Caki2 (cell line): ENCODE measurements at regions not wholly inside any gene's neighbourhood (a gene's known extent, or its start where the extent isn't known, plus 50 kb on each side); places are given as distances from the start of the nearest gene placed in this dataset.
"Not testable (repeated sequence)": the region's sequence is repeated elsewhere in the genome, so short reads cannot be mapped to it uniquely, and the experiment has no call there.

Source experiments
- DNase-seq: peaks from one replicate; pipeline ENCODE4 v3.0.0-alpha.2; 2015; ENCODE audit warnings: low read depth
- in situ Hi-C: cut with HindIII; loops from 2 replicates; pipeline ENCODE4 v1.10.0; 2016; ENCODE audit warnings: low sequenced_read_pairs, low pct_unique_long_range_greater_than_20kb, mixed read lengths

DNA sequence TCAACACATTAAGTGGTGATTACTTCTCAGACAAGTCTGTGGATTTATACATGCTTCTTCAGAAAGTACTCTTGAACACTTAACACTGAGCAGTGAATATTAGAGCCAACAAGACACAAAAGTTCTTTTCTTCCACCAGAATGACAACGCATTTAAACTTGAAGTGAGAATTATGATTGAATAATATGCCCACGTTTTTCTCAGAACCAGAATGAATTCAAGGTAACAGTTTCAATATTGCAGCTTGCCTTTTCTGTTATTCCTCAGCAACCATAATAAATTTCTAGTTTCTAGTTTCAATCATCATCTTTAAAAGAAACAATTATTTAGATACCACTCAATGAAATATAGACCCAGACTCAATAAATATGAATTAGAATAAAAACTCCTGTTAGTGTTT is 547.0 kb downstream of the NUP35 start:
- in situ Hi-C loops, result no loop called here
- DNase-seq, result no peak

DNA sequence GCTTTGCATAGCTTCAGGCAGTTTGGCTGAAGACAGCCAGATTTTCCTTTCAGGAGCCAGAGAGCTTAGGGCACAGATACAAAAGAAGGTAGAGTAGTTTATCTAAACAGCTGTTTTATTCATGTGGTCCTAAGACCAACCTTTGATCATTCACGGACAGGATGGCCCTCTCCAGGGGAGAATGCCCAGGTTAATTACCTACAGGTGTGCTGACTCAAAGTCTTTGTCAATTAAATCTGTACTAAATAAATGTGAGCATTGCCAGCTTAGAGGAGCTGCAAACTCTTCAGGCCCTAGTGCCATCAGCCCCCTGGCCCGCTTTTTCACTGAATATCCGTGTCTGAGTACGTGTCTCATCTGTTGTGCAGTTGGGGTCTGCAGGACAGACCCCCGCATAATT is 554.7 kb downstream of the NUP35 start:
- DNase-seq, result no peak
- in situ Hi-C loops, result no loop called here

DNA sequence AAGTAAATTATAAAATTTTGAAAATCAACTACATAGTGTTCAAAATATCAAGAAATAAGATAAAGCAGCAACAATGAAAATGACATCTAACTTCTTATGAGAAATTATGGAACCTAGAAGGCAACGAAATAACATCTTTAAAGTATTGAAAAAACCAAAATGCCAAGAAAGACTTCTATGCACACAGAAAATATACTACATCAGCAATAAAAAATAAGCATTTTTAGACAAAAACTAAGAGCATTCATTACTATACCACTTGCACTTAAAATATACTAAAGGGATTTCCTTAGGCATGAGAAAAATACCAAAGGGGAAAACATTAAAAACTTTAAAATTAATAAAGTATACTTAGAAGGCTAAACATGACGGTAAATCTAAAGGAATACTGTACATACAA is 556.3 kb downstream of the NUP35 start:
- in situ Hi-C loops, result no loop called here

DNA sequence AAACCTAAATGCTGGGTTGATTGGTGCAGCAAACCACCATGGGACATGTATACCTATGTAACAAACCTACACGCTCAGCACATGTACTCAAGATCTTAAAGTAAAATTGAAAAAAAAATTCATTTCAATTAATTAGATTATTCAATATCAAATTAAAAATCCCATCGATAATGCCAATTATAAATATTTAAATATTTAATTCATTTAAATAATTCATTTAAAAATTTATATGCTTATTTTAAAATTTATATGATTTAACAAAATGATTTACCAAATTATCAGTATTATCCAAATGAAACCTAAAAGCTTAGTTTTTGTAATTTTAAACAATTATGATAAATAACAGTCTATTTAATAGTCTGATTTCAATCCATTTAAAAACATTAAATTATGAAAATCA is 560.4 kb downstream of the NUP35 start:
- in situ Hi-C loops, result no loop called here
- DNase-seq, result no peak

More for the DNA sequence above, 556.3 kb downstream of the NUP35 start:
- no peak for DNase-seq

DNA sequence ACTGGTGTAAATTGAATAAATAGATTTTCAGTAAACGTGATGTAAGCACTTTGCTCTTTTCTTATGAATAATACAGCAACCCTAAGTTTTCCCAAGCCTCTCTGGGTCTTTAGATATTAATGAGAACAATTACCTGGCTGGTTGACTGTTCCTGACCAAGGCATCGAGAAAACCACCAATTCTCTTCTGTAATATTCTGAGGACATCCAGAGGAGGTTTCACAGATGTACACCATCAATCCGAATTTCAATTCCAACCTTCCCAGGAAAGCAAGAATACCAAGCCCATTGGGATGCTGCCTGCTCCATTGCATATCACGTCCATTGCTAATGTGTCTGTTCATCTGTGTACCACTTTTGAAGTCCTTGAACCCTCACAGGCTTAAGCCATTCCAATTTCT is 571.8 kb downstream of the NUP35 start:
- in situ Hi-C loops, result no loop called here
- DNase-seq, result no peak

DNA sequence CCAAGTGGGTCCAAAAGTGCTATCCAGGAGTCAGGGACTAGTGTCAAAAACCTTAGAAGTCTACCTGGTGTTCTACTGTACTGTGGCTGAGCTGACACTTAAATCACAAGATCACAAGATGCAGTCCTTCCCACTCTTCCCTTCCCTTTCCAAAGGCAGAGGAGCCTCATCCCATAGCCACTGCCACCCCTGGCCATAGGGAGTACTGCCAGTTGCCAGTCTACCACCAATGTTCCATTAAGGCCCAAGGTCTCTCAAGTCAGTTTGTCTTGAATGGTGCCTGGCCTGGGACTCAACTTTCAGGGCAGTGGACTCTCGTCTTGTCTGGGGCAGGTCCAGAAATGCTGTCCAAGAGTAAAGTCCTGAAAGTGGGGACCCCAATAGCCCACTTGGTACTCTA is 585.6 kb downstream of the NUP35 start:
- DNase-seq, result no peak
- in situ Hi-C loops, result no loop called here

DNA sequence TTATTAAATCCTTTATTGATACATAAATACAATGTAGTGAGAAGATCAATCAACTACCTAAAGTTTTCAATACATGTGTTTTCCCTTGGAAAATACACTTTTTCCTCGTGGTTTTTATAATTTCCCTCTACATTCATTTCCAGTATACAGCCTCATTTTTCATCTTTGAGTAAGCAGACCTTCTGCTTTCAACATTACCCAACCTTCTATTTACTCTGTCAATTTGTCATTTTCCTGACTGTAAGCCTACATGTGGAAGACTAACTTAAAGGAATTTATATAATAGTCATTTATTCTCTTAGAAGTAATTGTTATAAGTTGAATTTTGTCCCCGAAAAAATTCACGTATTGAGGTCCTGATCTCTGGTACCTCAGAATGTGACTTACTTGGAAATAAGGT is 594.0 kb downstream of the NUP35 start:
- in situ Hi-C loops, result no loop called here
- no peak for DNase-seq

- in situ Hi-C loops, result no loop called here
- no peak for DNase-seq
Measured at GRCh38 chr2:183723278-183723677, 599.0 kb downstream of the NUP35 start.

GRCh38 chr2:183729380-183729779 is 605.1 kb downstream of the NUP35 start:
- in situ Hi-C loops, result no loop called here

DNA sequence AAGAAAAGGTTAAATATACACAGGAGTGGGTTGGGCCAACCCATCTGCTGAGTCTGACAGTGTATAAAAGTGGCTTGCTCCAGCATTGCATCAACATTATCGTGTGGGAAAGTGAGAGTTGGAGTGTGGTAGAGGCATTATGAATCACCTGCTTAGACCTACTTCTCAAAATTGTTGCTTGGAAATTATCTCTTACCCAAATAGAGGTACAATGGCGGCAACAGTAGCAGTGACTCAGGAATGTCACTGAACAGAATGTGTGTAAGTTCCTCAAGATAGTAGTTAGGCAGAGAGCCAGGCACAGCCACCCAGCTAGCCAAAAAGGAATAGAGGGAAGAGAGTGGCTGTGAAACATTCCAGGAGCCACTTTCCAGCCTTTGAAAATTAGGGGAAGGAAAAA is 616.0 kb downstream of the NUP35 start:
- no peak for DNase-seq
- in situ Hi-C loops, result no loop called here

More at GRCh38 chr2:183729380-183729779, 605.1 kb downstream of the NUP35 start:
- no peak for DNase-seq

DNA sequence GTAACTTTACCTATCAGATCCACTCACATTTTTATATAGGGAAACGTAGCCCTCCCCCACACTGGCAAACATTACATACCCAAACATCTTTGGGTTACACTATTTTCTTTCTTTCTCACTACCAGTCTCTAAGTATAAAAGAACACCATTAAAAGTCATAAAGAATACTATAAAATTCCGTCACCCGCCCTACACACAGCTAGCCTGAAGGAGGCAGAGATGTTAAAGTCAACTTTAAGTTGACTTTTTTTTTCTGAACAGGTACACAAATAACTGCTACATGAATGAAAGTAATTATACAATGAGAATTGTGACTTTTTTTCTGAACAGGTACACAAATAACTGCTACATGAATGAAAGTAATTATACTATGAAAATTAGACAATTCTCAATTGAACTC is 628.3 kb downstream of the NUP35 start:
- in situ Hi-C loops, result no loop called here
- no peak for DNase-seq

DNA sequence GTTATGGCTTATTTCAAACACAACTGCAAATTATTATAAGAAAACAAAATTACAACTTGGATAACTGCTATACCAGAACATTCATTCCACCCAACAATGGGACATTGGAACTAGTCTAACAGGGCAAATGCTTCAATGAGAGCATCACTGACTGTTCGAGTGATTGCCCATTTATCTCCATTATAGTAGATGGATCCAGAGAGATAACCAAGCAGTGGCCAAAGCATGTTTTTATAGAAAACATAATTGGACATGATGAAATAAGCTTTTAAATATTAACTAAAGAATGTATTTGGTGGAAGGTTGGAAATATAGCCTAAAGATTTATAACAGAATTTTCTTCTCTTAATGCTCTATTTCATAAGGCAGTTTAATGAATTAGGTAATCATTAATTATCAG is 634.8 kb downstream of the NUP35 start:
- in situ Hi-C loops, result no loop called here
- DNase-seq, result no peak

- no peak for DNase-seq
Measured at GRCh38 chr2:183773775-183774174, 649.5 kb downstream of the NUP35 start.

DNA sequence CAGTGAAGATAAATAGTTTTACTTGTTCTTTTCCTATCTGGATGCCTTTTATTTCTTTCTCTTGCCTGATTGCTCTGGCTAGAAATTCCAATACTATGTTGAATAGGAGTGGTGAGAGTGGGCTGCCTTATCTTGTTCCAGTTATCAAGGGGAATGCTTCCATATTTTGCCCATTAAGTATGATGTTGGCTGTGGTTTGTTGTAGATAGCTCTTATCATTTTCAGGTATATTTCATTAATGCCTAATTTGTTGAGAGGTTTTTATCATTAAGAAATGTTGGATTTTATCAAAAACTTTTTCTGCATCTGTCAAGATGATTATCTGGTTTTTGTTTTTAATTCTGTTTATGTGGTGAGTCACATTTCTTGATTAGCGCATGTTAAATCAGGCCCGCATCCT is 655.8 kb downstream of the NUP35 start:
- in situ Hi-C loops, result no loop called here
- DNase-seq, result no peak

More at GRCh38 chr2:183773775-183774174, 649.5 kb downstream of the NUP35 start:
- in situ Hi-C loops, result no loop called here

DNA sequence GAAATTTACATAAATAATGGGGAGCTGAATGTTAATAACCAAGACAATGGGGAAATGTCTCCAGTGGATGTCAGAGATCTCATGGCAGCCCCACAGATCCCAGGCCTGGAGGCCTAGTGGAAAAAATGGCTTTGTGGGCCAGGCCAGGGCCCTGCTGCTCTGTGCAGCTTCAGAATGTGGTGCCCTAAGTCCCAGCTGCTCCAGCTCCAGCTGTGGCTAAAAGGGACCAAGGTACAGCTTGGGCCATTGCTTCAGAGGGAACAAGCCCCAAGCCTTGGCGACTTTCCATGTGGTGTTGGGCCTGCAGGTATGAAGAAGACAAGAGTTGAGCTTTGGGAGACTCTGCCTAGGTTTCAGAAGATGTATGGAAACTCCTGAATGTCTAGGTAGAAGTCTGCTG is 658.2 kb downstream of the NUP35 start:
- no peak for DNase-seq
- in situ Hi-C loops, result no loop called here

GRCh38 chr2:183788796-183789195 is 664.6 kb downstream of the NUP35 start:
- in situ Hi-C loops, DNase-seq: not testable (repeated sequence)

- in situ Hi-C loops, DNase-seq: not testable (repeated sequence)
Measured at GRCh38 chr2:183792165-183792924, 668.1 kb downstream of the NUP35 start.

DNA sequence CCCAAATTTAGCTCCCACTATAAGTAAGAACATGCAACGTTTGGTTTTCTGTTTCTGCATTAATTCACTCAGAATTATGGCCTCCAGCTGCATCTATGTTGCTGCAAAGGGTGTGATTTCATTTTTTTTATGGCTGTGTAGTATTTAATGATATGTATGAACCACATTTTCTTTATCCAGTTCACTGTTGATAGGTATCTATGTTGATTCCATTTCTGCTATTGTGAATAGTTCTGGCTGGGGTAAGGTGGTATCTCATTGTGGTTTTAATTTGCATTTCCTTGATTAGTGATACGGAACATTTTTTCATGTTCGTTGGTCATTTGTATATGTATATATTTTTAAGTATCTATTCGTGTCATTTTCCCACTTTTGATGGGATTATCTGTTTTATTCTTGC is 674.3 kb downstream of the NUP35 start:
- DNase-seq, result no peak
- in situ Hi-C loops, result no loop called here

DNA sequence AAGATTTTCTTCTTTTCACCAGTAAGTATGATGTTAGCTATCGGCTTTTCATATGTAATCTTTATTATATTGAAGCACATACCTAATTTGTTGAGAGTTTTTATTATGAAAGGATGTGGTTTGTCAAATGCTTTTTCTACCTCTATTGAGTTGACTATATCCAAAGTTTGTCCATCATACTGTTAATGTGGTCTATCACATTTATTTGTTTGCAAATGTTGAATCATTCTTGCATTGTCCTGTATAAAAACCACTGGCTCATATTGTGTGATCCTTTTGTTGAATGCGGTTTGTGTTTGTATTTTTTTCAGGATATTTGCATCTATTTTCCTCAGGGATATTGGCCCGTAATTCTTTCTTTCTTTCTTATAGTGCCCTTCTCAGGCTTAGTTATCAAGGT is 675.5 kb downstream of the NUP35 start:
- in situ Hi-C loops, result no loop called here
- no peak for DNase-seq

DNA sequence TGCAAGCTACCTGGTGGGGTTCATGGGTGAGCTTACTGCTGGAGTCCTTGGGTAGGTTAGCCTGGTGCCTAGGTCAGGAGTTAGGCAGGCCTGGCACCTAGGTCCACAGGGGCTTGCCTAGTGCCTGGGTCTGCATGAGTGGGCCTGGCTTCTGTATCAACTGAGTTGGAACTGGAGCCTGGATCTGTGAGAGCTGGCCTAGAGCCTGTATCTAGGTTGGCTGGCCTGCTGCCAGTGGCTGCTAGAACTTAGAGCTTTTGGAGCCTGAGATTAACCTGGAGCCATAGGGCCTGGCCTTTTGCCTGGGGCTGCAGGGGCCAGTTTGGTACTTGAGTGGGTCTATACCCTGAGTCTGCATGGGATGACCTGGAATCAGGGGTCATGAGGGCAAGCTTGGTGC is 679.4 kb downstream of the NUP35 start:
- DNase-seq, result no peak
- in situ Hi-C loops, result no loop called here
